Glomerular visceral epithelial cell (primary cell): ENCODE measurements at regions not wholly inside any gene's neighbourhood (a gene's known extent, or its start where the extent isn't known, plus 50 kb on each side); places are given as distances from the start of the nearest gene placed in this dataset.
"Not testable (repeated sequence)": the region's sequence is repeated elsewhere in the genome, so short reads cannot be mapped to it uniquely, and the experiment has no call there.

Source experiments
- DNase-seq: peaks from one replicate; pipeline ENCODE4 v3.0.0-alpha.2; 2016; ENCODE audit errors: extremely low spot score

DNA sequence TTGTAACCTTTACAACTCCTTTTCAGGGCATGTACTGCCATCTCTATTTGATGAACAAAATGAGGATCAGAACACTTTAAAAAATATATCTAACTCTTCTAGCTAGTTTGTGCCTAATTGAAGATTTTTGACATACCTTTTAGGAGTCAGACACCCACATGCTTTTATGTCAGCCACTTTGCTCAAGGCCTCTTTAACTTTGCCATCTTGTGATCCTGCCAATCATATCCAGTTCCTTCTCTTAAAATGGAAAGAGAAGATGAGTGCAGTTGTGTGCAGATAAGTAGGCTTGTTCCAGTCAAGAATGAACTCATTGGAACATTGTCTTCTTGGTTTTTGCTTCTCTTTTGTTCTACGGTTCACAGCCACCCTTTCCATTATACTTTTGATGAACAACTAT is 425.6 kb upstream of the TNC start:
- no peak for DNase-seq

DNA sequence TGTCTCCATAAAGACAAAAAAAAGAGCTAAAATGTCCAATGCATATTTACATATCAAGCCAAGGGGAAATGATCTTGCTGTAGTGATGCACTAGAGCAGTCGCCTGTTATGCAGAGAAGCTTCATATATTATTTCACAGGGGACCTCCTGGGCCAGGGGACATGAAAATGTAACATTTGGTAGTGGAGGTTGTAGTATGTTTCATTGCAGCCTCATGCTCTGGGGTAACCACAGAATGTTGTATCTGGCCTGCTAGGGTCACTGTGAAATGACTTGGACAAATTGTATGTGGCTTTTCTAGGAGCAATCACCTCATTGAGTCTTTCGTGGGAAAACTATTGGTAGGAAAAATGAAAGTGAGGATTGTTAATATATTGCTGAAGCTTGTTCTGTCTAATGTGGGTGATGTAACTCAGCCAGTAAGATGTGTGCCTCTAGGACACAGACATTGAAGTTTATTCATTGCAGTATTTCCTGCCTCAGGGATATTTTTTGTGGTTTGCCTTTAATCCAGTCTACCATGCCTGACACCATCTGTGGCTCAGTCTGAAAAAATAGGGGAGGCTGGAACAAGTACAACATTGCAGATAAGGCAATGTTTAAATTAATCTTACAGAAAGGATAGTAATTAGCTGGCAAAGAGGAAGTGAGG is 430.8 kb upstream of the TNC start:
- DNase-seq = peak; percentile 51

DNA sequence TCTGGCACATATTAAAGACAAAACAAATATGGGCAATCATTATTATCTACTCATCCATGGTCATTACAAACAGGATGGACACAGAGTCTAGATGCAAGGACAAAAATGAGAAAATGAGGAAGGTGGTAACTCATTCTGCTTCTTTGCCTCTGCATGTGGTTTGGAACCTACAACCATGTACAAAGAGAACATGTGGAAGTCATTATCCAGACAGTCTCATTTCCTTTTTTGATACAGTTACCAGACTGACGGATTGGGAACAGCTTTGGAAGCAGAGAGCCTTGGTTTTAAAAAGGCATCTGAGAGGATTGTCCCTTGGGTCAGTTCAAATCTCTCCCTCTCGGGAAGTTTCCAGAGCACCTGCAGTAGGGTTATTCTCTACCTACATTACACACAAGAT is 433.4 kb upstream of the TNC start:
- DNase-seq = no peak

GRCh38 chr9:115553060-115553773 is 435.3 kb upstream of the TNC start:
- no peak for DNase-seq

DNA sequence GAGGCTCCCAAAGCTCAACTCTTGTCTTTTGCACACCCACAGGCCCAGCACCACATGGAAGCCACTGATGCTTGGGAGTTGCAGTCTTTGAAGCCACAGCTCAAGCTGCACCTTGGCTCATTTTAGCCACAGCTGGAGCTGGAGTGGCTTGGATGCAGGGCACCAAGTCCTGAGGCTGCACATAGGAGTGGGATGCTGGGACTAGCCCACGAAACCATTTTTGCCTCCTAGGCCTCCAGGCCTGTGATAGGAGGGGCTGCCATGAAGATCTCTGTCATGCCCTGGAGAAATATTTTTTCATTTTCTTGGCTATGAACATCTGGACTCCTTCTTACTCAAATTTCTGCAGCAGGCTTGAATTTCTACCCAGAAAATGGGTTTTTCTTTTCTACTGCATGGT is 438.5 kb upstream of the TNC start:
- DNase-seq = no peak

GRCh38 chr9:115575147-115575546 is 457.2 kb upstream of the TNC start:
- DNase-seq = no peak

DNA sequence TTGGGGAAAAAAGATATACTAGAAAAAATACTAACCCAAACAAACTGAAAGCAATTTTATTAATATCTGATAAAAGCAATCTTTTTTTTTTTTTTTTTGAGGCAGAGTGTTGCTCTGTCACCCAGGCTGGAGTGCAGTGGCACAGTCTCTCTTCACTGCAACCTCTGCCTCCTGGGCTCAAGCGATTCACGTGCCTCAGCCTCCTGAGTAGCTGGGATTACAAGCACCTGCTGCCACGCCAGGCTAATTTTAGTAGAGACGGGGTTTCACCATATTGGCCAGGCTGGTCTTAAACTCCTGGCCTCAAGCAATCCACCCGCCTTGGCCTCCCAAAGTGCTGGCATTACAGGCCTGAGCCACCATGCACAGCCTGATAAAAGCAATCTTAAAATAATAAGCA is 467.5 kb upstream of the TNC start:
- DNase-seq = not testable (repeated sequence)

DNA sequence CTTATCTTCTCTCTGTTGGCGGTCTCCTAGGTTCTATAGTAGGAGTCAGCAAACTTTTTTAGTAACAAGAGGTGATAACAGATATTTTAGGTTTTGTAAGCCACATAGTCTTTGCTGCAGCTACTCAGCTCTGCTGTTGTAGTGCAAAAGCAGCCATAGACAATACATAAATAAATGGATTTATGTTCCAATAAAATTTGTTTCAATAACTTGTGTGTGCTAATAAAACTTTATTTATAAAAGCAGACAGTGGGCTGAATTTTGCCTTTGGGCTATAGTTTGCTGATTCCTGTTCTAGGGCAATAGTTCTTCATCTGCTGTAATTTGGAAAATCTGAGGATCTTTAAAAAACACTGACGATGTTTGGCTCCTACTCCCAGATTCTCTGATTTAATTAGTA is 469.4 kb upstream of the TNC start:
- DNase-seq = no peak

DNA sequence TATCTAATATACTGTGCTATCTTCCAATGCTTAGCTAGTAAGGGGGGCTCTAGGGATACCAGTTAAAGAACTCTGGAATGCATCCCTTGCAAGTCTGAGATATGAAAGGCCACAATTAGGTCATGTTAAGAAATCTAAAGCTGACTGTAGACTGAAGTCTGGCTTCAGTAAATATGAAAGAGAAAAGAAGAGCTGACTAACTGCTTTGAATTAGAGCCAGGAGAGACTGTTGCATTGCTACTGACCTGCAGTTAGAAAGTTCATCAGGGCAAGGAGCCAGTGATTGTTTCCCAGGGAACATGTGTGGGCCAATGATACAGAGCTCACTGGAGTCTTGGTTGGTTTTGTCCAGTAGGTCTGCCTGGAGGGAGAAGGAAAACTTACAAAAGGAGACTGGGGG is 472.1 kb upstream of the TNC start:
- peak; percentile 86 for DNase-seq

- peak; percentile 97 for DNase-seq
Observed at GRCh38 chr9:115591584-115591984, 473.6 kb upstream of the TNC start.

DNA sequence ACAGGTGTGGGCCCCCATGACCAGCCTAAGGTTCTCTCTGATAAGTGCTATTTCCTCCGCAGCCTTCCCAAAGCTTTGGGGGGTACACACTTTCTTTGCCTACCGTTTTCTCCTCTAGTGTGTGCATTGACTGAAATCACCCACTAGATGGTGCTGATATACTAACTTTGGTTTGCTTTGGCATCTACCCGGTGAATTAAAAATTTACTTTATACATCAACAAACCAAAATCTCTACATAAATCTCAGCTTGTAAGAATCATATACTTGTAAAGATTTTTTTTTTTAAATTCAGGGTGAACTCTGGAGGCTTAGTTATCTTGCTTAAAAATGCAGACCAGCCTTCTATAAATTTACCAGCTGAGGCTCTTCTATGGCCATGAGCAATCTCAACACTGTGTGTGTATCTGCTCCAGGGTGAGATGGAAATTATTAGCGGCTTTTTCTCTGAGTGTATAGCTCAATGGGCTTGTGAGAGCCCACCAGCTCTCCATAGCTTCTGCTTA is 475.7 kb upstream of the TNC start:
- DNase-seq = peak; percentile 71

DNA sequence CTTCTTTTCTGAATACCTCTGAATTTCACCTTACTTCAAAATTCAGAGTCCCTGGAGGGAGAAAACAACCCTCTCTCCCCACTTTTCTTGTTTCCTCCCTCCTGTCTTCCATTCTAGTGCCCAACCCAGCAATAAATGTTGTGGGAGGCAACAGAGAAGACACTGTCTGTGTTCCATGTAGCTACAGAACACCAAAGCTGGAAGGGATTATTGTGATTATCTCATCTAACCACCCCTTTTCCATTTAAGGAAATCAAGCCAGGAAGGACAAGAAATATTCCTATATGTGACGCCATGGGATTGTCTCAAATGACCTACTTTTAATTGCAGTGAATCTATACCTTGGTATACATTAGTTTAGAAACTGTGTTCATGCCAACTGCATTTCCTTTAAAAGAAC is 476.6 kb upstream of the TNC start:
- DNase-seq = peak; percentile 26

DNA sequence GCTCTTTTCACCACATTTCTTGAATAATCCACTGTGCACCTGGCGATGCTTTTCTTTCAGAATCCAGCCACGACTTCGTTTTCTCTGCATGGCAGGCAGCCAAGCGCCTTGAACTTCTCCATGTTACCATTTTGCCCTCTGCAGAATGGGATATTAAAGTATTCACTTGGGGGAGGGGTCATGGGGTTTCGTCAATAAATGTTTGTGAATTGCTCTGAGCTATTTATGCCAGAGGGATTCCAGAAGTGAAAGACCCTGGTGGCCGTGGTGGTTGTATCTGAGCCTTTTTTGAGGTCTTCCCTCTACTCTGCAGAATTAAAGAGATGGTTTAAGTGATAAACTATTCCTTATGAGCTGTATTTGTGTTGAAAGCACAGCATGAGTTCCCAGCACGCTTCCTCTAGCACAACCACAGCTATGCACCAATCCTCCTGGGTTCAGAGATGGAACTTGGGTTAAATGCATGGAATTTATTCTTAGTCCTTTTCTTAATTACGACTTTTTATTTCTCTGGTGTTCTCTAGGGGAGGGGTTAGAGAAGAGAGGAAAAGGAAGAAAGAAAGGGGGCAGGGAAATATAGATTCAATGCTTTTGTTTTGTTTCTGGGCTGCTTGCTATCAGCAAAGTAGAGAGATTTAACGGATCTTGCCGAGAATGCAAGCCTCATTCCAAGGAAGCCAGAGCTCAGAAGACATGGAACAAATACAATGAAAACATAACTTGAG is 478.2 kb upstream of the TNC start:
- peak; percentile 72 for DNase-seq

DNA sequence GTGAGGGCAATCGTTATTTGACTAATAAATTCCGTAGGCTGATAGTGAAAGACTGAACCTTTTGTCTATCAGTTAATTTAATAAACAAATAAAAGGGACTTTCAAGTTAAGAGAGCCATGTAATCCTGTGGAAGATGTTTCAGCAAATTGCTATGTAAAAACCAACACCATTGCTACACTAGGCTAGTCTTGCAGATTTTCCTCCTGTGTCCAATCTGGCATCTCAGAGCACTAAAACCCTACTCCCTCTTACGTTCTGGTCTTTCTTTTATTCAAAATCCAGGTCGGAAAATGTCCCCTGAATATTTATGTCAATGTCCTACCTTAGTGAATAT is 478.8 kb upstream of the TNC start:
- DNase-seq = no peak

DNA sequence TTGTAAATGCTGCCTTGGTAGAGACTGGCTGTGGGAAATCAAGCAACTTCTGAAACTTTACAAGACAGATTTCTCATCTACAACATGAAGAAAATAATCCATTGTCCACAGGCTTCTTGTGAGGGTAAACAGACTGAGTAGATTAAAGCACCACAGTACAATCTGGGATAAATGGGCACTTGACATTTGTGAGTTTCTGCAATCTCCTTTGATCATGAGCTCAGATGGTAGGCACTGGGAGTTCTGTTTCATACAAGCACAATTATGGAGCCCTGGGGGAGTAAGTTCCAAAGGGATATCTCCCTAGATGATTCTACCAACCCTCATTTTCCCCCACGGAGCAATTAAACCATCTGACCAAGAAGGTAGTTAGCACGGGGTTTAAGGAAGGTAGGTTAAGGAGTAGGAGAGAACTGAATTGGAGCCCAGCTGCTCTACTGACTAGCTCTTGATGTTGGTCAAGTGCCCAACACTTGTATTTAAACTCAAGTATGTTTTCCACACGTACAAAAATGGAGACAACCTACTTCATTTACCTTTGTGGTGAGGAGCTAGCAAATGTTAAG is 479.5 kb upstream of the TNC start:
- no peak for DNase-seq

GRCh38 chr9:115598751-115599150 is 480.8 kb upstream of the TNC start:
- DNase-seq = no peak

GRCh38 chr9:115599898-115600297 is 481.9 kb upstream of the TNC start:
- no peak for DNase-seq

DNA sequence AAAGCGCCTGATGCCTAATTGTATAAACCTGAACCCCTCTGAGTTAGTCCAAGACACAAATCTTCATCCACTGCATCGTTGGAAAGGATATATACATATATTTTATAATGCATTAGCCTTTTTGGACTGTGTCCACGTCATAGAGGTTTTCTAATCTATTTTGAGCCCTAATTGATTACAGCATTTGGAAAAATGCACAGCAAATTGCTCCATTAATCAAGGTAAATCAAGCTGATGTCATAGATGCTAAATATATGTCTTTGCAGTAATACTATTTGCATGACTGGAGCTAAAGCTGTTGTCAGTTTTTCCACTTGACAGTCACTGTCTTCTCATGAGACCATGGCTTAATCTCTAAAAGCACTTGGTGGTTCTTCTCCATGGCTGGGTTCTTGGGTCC is 483.5 kb upstream of the TNC start:
- DNase-seq = no peak

DNA sequence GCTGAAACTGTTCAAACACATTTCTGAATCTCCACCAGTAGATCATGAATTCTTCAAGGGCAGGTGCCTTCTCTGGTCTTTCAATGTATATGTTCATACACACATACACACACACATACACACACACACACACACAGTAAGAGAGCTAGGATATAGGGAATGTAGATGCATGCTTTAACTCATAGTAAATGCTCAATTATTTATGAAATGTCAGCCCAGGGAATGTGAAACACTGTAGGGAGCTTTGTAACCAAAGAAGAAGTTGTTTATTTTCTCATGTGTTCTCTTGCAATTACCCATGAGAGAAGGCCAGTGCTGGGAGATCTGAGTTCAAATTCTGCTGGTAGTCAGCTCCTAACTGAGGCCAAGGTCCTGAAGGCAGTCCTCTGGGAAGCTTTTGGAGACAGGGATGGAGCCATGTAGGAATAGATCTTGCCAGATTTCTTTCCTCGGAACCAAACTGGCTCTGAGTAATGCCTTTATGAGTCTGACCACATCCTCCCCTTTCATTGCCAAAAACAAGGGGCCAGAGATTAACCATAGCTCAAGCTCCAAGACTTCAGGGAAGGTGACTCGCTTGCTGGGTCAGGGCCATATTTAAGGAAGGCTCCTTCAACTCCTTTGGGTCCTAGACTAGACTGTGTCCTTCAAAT is 487.0 kb upstream of the TNC start:
- DNase-seq = peak; percentile 76

- no peak for DNase-seq
Observed at GRCh38 chr9:115606838-115607237, 488.9 kb upstream of the TNC start.

GRCh38 chr9:115614326-115614999 is 496.5 kb upstream of the TNC start:
- no peak for DNase-seq

GRCh38 chr9:115615000-115615401 is 497.0 kb upstream of the TNC start:
- DNase-seq = peak; percentile 41
